ELR (cell line): ENCODE measurements at regions not wholly inside any gene's neighbourhood (a gene's known extent, or its start where the extent isn't known, plus 50 kb on each side); places are given as distances from the start of the nearest gene placed in this dataset.

Experiments
- DNase-seq: peaks from one replicate; pipeline ENCODE4 v3.0.0-alpha.2; 2015; ENCODE audit warnings: low read depth

DNA sequence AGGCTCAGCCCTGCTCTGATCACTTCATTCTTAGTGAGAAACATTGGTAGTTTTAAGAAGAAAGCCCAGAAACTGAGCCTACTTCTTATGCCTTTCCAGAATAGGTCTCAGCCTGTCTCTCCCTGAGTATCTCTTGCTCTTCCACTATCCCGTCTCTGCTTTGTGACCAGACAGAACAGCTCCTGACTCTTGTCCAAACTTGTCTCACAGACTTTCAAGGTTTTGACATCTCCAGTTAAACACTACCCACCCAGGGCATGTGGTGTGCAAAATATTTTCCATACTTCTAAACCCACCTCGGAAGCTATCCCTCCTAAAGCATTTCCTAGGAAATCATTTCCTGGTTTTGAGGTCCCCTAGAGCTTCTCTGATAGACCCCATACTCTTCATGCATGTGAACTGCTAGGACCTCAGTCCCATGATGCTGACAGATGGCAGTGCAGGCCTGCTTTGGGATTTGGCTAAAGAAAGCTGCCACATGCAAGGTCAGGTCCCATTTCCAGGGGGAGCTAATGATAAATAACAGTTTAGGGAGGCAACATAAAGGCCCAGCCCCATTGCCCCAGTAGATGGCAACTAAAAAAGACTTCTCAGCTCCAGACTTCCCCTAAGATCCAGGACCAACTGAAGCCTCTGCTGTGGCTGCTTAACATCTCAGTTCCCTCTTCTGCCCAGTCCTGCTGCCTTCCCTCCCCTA, 211.5 kb downstream of the MED10 start:
- no peak for DNase-seq

GRCh38 chr5:6163913-6164312, 214.4 kb downstream of the MED10 start:
- DNase-seq = no peak

- no peak for DNase-seq
Measured at GRCh38 chr5:6162175-6162574, 216.2 kb downstream of the MED10 start.

DNA sequence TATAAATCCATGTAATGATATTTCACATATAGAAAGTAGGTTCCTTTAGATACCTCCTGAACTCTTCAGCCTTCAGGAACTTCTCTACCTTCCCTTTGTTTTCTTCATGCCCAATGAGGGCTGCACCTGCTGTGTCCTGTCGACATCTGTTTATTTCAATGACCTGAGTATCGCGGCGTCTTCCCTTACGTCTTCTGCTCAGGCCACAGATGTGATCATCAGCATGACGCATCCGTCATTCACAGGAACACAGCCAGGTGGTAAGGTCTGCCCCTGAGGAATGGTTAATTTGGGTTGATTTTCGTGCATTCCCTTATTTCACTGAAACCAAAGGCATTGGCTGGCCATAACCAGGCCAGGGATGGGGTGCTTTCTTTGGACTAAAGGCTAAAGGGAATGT, 217.1 kb downstream of the MED10 start:
- DNase-seq = no peak

DNA sequence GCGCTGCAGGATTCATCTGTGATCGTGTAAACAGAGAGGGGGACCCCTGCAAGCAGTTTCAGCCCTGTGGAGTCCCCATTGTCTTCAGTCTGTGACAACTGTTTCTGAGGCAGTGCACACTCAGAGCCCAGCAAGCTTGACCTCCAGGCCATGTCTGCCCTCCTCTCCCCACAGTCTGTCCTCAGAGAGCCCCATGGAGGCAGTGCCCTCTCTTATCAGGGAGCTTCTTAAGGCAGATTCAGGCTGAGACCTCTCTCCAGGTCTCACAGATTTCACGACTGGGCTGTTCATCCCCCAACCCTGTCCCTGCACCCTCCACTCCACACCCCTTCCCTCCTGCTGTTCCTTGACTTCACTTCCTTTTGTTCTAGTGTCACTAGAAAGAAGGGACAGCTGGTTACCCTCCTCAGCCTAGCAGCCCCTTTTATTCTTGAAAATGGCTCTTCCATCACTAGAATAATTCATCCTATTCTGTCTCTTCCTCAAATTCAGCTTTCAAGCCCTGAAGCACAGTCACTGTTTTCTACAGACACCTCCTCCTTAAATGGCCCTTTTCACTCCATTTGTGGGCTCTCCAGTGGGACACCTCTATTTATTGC, 218.4 kb downstream of the MED10 start:
- no peak for DNase-seq

DNA sequence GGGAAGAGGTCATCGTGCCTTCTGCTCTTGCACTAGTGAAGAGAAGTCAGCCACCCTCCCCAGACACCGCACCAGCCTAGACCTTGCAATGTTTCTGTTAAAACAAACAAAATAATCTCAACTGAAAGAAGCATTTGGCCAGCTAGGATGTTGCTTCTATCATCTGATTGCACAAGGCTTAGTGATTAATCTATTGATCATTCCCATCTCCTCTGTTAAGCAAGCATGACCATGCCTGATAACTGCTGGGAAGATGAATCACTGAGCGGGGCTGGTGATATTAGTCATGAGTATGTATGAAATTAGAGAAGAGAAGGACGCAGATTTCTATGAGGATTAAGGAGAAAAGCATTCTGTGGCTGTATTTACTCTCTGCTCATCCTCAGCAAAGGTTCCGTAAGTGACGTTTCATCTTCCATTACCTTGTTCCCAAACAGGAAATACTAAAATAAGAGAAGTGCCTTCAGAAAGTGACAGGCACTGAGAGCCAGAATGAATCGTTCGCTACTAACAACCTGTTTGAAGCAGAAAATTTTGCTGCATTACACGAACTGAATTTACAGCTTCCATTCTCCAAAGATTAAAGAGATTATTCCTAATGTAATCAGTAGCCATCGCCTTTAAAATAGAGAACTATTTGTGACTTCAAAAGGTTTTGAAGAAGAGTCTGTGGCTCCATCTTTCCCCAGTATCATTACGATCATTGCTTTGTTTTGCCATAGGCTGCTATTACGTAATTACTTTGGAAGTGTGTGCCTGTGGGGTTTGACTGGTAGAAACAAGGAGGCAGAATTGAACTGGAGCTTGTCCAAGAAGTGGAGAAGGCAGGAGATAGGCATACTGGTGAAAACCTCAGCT, 219.1 kb downstream of the MED10 start:
- DNase-seq = peak; percentile 97

DNA sequence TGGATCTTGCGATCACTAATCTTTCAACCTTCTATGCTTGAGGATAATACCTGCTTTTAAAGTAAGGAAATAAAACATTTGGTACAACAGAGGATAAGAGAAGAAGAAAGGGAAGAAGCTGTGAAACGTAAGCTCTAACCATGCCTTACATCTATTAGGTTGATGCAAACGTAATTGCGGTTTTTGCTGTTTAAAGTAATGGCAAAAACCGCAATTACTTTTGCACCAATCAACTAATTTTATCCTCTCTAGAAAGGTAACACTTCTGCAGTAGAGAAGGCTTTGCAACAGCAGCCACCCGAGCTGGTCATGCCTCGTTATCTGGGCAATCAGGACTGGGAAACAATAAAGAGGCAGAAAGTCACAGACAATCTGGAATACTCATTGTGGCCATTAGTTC, 224.1 kb downstream of the MED10 start:
- DNase-seq = no peak

DNA sequence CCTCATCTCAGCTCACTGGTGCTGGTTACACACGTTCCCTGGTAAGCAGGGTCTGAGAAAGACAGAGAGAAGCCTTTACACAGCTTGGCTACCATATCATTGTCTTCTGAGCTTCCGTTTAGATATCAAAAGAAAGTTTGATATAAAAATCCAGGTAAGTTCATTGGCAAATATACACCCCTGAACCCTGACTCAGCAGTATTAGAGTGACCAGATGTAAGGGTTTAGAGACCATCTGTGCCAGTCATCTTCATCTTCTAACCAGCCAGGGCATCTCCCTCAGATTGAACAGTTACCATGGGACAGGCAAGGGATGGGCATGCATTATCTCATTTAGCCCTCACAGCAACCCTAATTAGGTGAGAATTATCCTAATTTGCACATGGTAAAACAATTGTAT, 232.1 kb downstream of the MED10 start:
- DNase-seq = no peak

GRCh38 chr5:6145616-6146237, 232.6 kb downstream of the MED10 start:
- DNase-seq = no peak

DNA sequence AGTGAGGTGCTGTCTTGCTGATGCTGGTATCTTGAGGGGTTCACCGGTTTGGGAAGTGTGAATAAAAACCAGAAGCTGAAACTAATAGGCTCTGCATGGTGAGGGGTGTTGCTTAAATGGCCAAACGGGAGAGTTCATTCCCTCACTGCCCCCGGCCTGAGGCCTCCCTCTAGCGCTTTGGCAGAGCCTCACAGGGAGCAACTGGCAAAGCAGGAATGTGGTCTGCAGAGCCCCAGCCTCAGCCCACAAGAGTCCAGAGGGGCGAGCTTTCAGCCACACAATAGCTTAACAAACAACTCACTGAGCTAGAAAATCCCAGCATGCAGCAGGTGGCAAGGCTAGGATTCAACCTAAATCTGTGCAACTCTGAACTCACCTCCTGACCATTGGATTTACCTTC, 234.8 kb downstream of the MED10 start:
- no peak for DNase-seq

DNA sequence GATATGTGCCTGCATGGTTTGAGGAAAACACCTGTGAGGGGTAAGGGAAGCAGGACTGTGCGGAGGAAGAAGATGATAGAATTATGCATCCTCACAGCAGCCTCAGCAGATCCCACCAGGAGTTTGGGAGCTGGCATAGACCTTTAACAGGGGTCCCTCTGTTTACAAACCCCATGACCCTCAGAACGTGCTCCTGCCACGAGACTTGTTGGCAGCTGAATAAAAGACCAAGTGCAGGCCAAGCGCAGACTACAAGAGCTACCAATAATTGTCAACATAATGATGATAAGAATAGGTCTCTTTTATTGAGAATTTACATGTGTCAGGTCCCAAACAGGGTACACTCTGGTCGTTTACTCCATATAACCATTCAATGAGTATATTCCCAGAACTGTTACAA, 236.0 kb downstream of the MED10 start:
- no peak for DNase-seq

- no peak for DNase-seq
Measured at GRCh38 chr5:6140219-6140618, 238.1 kb downstream of the MED10 start.

GRCh38 chr5:6135977-6136376, 242.4 kb downstream of the MED10 start:
- no peak for DNase-seq

GRCh38 chr5:6134281-6134680, 244.1 kb downstream of the MED10 start:
- DNase-seq = no peak

DNA sequence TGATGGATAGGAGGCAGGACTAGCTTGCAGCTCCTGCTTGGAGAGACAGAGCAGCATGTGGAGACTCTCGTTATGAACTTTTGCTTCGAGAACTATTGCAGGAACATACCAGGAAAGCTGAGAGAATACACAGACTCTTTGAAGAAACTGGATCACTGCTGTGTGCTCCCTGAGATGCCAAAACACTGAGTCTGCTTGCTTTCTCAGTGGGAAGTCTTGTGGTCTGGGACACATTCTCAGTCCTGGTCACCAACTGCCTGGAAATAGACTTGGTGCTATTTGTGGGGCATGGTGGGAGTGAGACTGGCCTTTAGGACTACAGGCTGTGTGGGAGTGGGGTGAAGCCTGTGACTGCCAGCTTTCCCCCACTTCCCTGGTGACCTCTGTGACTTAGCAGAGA, 252.6 kb downstream of the MED10 start:
- no peak for DNase-seq

DNA sequence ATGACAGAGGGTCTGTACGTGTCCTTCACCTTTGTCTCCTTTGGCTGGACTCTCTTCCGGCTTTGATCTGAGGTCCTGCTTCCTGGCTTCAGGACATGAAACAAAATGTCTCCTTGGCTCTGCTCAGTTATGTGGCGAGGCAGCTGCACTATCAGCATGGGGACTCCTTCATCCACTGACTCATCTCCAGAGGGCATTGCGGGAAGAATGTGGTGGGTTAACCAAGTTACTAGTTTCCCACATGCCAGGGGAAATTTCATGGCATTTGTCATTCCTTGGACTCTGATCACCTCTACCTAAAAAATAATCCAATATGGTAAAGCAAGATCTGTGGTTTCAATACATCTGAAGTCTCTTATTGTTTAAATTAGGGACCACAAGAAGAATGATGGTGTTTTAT, 259.7 kb downstream of the MED10 start:
- no peak for DNase-seq

DNA sequence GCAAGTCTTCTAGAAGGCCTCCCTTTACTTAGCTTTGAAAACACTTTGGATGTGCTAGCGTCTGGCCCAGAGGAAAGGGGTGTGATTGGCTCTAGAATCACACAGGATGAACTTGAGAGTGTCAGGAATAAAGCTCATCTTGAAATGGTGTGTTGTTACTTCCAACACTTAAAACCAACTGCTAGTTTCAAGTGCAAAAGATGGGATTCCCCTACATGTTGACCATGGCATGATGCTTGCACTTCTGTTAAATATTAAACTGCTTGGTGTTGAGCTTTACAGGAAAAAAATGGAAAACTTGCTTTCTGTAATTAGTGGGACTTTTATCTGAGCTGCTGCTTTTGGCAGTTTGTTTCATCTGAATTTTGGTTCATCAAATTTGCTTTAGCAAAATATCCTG, 261.1 kb downstream of the MED10 start:
- DNase-seq = no peak

DNA sequence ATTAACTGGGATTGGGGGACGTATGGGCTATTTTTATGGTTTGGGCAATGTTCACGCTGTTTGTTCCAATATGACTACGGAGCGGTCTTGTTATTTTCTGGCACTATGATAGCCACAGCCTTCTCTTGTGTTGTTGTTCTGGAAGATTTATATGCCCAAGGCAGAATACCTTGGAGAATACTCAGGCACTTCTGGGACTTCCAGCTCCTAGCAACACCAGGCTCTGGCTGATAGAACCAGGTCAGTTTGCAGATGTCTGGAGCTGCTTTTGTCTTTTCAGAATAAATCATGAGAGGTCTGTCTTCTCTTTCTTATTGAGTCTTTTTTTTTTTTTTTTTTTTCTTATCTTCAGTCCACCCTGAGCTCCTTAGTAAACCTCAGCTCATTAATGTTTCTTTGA, 262.5 kb downstream of the MED10 start:
- DNase-seq = no peak

GRCh38 chr5:6112538-6112937, 265.8 kb downstream of the MED10 start:
- DNase-seq = no peak

GRCh38 chr5:6112125-6112524, 266.2 kb downstream of the MED10 start:
- DNase-seq = no peak

DNA sequence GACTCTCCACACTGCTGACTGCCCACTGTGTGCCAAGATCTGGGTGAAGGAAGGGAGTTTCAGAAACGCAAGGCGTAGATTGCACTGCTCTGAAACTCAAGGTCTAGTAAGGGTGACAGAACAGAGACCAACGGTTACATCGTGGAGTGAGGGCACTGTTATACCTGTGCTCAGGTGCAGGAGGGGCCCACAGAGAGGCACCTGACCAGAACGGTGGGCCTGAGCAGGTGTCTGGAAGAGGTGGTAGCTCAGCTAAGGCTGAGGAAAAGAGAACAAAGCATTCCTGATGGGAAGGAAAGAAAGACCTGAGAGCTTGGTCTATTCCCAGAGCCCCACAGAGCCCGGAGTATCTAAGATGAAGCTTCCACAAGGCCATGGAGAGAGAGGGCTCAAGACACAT, 267.2 kb downstream of the MED10 start:
- DNase-seq = no peak

GRCh38 chr5:6110441-6111005, 267.8 kb downstream of the MED10 start:
- DNase-seq = no peak
